SHP77 (cell line): ENCODE measurements at regions not wholly inside any gene's neighbourhood (a gene's known extent, or its start where the extent isn't known, plus 50 kb on each side); places are given as distances from the start of the nearest gene placed in this dataset.

Experiments
- DNase-seq, 2 experiments: peaks; one replicate each; lab custom pipeline; 2025; lab: John Stamatoyannopoulos, UW

GRCh38 chr6:91646649-91647048 is 1059.8 kb upstream of the MAP3K7 start:
- DNase-seq: no peak

DNA sequence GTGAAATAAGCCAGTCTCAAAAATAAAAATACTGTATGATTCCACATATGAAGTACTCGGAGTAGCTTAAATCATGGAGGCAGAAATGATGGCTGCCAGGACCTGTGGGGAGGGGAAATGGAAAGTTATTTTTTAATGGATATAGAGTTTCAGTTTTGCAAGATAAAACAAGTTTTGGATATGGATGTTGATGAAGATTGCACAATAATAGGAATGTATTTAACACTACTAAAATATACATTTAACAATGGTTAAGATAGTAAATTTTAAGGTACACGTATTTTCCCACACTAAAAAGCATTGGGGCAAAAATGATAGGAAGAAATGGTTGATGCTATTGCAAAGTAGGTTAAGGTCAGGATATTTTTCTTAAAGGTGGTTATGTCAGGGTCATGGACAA is 1058.9 kb upstream of the MAP3K7 start:
- no peak for DNase-seq

GRCh38 chr6:91637217-91637616 is 1050.3 kb upstream of the MAP3K7 start:
- no peak for DNase-seq

- no peak for DNase-seq
Observed at GRCh38 chr6:91634791-91635190, 1047.9 kb upstream of the MAP3K7 start.

DNA sequence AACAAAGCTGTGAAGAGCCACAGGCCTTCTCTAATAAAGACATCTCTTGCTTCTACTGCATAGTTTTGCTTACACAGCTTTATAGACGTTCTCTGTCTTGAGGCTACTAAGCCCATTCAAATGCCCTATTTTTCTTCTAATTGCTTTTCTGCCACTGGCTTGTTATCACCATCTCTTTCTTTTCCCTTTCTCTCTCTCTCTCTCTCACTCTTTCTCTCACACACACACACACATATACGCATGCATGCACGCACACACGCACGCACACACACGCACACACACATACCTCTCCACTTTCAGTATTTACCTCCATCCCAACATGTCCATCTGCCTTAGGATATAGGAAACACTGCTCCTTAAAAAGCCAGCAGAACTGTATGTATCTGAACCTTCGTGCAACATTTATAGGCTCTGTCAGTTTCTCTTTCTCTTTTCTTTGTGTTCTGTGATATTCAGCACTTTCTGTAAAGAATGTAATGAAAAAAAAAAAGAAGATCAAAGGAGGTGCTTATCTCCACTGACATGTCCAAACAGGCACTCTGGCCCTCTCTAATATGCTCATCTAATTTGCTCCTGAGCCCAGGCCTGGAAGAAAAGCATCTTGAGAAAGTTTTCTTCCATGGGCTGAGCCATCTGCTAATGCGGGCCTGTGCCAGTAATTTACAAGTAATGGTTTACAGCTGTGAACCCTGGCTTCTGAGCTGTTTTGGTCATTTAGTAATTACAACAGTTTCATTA is 1046.7 kb upstream of the MAP3K7 start:
- DNase-seq: no peak

- no peak for DNase-seq
Observed at GRCh38 chr6:91632308-91632707, 1045.4 kb upstream of the MAP3K7 start.

- DNase-seq: no peak
Observed at GRCh38 chr6:91631227-91631626, 1044.4 kb upstream of the MAP3K7 start.

- DNase-seq: no peak
Observed at GRCh38 chr6:91626911-91627310, 1040.0 kb upstream of the MAP3K7 start.

DNA sequence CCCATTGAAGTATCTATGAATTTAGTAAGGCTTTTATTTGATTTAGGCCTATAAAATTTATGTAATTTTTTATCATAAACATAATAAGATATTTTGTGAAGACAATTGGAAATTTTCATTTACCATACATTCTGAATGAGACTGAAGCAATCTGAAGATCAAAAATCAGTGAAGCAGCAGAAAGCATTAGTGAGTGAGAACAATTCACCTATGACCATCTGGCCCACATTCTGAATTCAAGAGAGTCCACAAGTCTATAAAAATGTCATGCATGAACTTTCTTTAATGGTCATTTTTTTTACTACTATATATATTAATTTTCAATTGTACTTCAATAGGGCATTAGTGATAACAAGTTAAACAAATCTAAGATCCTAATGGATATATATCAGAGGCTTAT is 1026.6 kb upstream of the MAP3K7 start:
- DNase-seq: no peak

DNA sequence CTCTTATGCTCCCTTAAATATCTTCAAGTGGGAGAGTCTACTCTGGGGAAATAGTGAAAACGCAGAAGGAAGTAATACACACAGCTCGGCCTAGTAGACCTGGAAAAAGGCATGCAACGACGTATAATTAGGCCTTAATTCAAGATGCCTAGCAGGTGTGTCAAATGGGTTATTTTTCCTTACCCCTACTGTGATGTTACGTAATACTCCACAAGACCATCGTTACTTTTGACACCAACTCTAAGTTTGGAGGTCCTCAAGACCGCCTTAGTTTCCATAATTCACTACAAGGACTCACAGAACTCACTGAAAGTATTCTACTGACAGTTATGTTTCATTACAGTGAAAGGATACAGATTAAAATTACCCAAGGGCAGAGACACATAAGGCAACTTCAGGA is 1024.3 kb upstream of the MAP3K7 start:
- no peak for DNase-seq

DNA sequence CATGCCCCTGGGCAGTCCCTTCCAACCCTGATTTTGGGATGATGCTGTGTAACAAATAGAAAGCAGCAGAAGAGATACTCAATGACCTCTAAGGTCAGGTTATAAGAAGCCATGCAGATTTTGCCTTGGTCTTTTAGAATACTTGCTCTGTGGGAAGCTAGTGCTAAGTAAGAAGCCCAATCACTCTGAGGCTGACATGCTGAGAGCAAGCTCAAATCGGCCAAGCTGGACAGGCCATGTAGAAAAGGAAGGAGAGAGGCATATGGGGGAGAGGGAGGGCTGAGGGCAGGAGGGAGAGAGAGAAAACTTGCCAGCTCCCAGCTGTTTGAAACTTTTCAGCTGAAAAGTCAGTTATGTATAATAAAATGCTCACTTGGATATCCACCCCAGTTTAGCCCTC is 1021.6 kb upstream of the MAP3K7 start:
- DNase-seq: no peak

GRCh38 chr6:91606148-91606901 is 1019.5 kb upstream of the MAP3K7 start:
- DNase-seq: no peak

- DNase-seq: no peak
Observed at GRCh38 chr6:91600561-91600960, 1013.7 kb upstream of the MAP3K7 start.

DNA sequence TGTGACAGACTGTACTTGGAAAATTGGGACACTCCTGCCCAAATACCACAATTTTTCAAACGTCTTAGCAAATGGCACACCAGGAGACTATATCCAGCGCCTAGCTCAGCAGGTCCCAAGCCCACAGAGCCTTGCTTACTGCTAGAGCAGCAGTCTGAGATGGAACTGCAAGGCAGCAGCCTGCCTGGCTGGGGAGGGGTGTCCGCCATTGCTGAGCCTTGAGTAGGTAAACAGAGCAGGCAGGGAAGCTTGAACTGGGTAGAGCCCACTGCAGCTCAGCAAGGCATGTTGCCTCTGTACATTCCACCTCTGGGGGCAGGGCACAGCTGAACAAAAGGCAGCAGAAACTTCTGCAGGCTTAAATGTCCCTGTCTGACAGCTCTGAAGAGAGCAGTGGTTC is 1003.3 kb upstream of the MAP3K7 start:
- no peak for DNase-seq

DNA sequence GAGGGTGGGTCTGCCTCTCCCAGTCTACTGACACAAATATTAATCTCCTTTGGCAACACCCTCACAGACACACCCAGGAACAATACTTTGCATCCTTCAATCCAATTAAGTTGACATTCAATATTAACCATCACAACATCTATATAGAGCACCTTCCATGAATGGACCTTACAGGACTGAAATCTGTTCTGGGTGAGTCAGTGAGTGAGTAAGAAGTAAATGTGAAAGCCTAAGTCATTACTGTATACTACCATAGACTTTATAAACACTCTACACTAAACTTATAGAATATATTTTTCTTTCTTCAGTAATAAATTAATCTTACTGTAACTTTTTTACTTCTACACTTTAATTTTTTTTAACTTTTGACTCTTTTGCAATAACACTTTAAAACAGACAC is 993.8 kb upstream of the MAP3K7 start:
- DNase-seq: no peak

DNA sequence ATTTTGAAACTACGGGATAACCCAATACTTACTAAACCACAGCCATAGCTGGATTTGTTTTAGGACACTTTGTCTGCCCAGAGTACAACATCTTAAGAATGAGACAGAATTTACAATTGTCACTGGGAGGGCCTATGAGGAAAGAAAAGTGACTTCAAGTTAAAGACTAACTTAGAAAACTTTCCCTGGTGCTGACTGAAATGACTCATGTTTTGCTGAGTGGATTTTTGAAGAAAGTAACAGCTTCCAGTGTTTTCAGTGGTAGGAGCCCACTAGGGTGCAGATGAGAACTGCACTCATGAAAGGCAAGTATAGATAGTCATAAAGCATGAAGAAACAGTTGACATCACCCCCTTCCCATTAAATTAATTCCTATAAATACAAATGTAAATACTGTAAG is 988.2 kb upstream of the MAP3K7 start:
- DNase-seq: no peak

DNA sequence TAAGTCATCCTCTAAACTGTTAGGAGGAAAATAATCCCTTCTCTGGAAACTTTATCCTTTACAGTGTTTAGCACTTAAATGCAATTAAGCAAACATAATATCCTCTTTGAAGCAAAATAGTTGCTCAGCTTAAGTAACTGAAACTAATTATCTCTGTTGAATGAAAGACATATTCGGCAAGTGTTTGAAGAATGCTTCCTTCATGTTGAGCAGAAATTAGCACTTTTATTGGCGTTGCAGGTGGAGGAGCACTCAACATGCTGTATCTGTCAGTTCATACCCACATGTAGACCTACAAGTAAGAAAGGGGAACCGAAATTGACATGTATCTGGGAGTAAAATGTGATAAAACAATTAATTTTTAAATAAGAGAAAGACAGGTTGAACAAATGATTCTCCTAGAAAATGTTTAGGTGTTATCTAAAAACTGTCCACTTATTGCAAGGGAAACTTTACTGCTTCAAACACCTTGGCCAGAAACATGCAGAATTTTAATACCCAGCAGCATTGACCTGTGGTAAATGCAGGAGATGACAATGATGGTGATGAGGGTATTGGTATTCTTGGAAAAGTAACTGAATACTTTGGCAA is 987.0 kb upstream of the MAP3K7 start:
- DNase-seq: no peak

GRCh38 chr6:91572878-91573277 is 986.0 kb upstream of the MAP3K7 start:
- DNase-seq: no peak

DNA sequence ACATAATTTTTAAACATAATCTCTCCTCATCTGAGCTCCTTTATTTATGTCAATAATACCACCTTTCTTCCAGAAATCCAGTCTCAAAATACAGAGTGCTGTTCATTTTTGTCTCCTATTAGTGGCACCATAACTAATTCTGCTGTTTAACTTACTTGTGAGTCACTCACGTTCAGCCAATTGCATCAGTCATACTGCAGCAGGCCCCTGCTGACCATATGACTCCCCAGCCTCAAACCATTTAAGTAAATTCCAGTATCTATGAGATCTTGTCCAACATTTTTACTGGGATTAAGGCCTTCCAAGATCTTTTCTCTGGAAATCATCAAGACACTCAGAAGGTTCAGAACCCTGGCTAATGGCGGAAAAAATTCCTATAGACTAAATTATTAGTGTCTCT is 982.2 kb upstream of the MAP3K7 start:
- no peak for DNase-seq

- DNase-seq: no peak
Observed at GRCh38 chr6:91566467-91566866, 979.6 kb upstream of the MAP3K7 start.

DNA sequence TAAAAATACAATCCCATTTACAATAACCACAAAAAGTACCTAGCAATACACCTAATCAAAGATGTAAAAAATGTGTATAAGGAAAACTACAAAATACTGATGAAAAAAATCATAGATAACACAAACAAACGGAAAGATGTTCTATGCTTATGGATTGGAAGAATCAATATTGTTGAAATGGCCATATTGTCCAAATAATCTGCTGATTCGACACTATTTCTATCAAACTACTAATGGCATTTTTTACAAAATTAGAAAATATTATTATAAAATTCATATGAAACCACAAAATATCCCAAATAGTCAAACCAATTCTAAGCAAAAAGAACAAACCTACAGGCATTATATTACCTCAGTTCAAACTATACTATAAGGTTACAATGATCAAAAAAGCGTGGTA is 978.3 kb upstream of the MAP3K7 start:
- DNase-seq: no peak

DNA sequence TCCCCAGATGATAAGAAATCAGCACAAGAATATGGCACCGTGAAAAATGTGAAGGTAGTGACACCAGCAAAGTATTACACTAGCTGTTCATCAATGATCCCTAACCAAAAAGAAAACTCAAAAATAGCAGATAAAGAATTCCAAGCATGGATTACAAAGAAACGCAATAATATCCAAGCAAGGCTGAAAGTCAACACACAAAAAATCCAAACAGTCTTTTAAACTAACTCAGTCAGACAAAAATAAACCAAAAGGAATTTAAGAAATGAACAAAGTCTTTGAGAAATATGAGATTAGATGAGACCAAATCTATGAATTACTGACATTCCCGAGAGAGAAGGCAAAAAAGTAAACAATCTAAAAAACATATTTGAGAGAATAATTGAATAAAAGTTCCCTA is 976.1 kb upstream of the MAP3K7 start:
- DNase-seq: no peak

DNA sequence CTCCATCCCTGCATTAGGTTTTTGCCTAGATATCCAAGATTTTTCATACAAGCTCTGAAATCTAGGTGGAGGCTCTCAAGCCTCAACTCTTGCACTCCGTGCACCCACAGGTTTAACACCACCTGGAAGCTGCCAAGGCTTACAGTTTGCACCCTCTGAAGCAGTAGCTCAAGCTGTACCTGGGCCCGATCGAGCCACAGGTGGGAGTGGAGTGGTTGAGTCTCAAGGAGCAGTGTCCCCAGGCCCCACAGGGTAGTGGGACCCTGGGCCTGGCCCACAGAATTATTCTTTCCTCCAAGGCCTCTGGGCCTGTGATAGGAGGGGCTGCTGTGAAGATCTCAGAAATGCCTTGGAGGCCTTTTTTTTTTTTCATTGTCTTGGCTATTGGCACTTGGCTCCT is 973.5 kb upstream of the MAP3K7 start:
- no peak for DNase-seq
